ENCODE measurements at regions not wholly inside any gene's neighbourhood (a gene's known extent, or its start where the extent isn't known, plus 50 kb on each side); places are given as distances from the start of the nearest gene placed in this dataset.

DNA sequence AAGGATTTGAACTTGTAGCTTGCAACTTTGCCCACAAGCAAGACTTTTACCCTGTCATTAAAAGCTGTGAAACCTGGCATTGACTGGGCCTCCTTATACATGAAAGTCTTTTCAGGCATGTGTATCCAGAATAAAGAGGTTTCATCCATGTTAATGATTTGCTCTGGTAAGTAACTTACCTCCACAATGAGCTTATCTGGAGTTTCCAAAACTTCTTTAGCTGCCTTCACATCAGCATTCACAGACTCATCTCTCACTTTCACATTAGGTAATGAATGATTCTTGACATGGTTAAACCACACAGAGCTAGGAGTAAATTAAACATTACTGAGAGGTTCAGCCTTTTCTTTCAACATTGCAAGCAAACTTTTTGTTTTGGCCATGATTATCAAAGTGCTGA is 234.4 kb upstream of the CLEC14A start:
- TF ChIP-seq, protein P1, sequence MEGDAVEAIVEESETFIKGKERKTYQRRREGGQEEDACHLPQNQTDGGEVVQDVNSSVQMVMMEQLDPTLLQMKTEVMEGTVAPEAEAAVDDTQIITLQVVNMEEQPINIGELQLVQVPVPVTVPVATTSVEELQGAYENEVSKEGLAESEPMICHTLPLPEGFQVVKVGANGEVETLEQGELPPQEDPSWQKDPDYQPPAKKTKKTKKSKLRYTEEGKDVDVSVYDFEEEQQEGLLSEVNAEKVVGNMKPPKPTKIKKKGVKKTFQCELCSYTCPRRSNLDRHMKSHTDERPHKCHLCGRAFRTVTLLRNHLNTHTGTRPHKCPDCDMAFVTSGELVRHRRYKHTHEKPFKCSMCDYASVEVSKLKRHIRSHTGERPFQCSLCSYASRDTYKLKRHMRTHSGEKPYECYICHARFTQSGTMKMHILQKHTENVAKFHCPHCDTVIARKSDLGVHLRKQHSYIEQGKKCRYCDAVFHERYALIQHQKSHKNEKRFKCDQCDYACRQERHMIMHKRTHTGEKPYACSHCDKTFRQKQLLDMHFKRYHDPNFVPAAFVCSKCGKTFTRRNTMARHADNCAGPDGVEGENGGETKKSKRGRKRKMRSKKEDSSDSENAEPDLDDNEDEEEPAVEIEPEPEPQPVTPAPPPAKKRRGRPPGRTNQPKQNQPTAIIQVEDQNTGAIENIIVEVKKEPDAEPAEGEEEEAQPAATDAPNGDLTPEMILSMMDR (IDR thresholded peaks at IDR 0.05), result no peak
- no peak for TF ChIP-seq EZH2phosphoT487 (IDR thresholded peaks at IDR 0.05)
- TF ChIP-seq EZH2 (IDR thresholded peaks at IDR 0.05), result no peak

Data from neural progenitor cell (in vitro differentiated cells).